ENCODE measurements at regions not wholly inside any gene's neighbourhood (a gene's known extent, or its start where the extent isn't known, plus 50 kb on each side); places are given as distances from the start of the nearest gene placed in this dataset.
A peak's percentile ranks its signal among the peaks of the same experiment; 100 is the strongest.

DNA sequence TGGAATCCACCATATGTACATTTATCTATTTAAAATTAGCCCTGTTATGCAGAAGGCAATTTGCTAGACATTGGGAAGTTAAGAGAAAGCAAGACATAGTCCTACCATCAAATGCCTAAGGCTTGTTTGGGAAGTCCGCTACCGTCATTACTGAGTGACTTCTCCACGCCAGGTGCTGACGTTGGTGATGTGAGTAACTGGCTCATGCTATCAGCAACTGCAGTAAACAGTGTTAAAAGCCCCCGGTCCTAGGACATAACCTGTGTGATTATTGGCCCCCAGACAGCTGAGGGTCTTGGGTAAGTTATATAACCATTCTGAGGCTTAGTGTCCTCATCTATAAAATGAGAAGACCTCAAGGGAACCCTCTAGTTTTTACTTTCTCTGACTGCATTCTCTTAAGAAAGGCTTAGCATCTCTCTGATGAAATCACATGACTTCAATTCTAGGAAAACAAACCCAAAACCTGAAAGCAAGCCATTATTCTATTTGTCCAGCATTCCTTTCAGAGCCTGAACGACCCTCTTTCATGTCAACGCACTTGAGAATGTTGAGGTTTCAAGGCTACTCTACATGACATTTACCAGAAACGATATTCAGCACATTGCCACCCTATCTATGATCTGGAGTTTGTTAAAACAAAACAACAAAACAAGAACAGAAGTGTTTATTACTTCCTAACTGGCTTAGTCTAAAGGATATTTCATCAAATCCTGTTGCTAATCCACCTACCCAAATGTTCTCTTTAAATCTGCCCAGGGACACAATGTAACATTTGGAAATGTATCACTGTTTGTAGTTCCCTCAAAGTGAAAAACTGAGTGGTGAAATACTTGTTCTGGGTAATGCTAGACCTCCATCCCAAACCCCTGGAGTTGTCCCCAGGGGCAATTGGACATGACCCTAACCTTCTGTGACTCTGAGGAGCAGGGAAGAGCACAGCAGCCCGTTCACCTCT lies 133.8 kb downstream of the BTBD3 start:
- 83% methylated on average over 8 of the region's 9 CpGs for WGBS (ENCODE audit: insufficient coverage)
- Histone ChIP-seq H3K79me2 (ENCODE audit: control insufficient read depth, insufficient read depth, low read length) (no peaks in the 10 kb centered on the region), H2AFZ (ENCODE audit: insufficient read depth, low read depth, low read length, poor library complexity, severe bottlenecking) (no peak overlapping the region), H4K20me1 (ENCODE audit: control insufficient read depth, insufficient read depth, low read length, poor library complexity, severe bottlenecking) (no peaks in the 10 kb centered on the region), H3K27me3 (replicated peaks in 1 of 4; ENCODE audit: control extremely low read depth in 1 of 4, control insufficient read depth in 3 of 4, insufficient read depth in 4 of 4, low read length in 3 of 4) (no peaks in the 10 kb centered on the region), H3K4me1 (ENCODE audit: control insufficient read depth in 2 of 2, insufficient read depth in 2 of 2, low read length in 2 of 2) (peaks cover 37 to 39% of the 10 kb centered on the region in 2 donors), H3K4me3 (ENCODE audit: control extremely low read depth in 1 of 5, extremely low read depth in 1 of 5, insufficient read depth in 1 of 5, low read depth in 2 of 5, low read length in 4 of 5) (no peak overlapping the region), H3K27ac (ENCODE audit: low read length in 2 of 2) (no peak overlapping the region), H3K4me2 (replicated peaks; ENCODE audit: low read depth, low read length, poor library complexity, severe bottlenecking) (peak overlapping the region; percentile 50), H3K9ac (ENCODE audit: low read length) (no peak overlapping the region), H3K9me3 (ENCODE audit: control extremely low read depth in 1 of 3, control insufficient read depth in 2 of 3, insufficient read depth in 1 of 3, low read length in 2 of 3) (peaks cover 0 to 13% (median 2%) of the 10 kb centered on the region in 3 donors), H3K36me3 (replicated peaks in 1 of 2; ENCODE audit: control extremely low read depth in 1 of 2, control insufficient read depth in 1 of 2, extremely low read depth in 1 of 2, insufficient read depth in 2 of 2, low read length in 1 of 2) (no peaks in the 10 kb centered on the region)
- ChIA-PET CTCF (no interaction called here), POLR2A (no interaction called here)
- ATAC-seq (ENCODE audit: low read depth) = no peak
- peaks cover 32% of the 10 kb centered on the region for H3K4me1 Mint-ChIP-seq
- DNase-seq = no peak
- H3K9me3 Mint-ChIP-seq (ENCODE audit: insufficient read depth) = peaks cover 3% of the 10 kb centered on the region
- no peak overlapping the region for H3K4me3 Mint-ChIP-seq
- intact Hi-C loops (cut with micrococcal nuclease) = no loop called here
- no peaks in the 10 kb centered on the region for H3K27me3 Mint-ChIP-seq
- H3K27ac Mint-ChIP-seq = no peak overlapping the region
- no peak for TF ChIP-seq EZH2 (IDR thresholded peaks at IDR 0.05; ENCODE audit: borderline replicate concordance, insufficient read depth, low read depth, low read length, poor library complexity, severe bottlenecking)
- TF ChIP-seq, protein P1, sequence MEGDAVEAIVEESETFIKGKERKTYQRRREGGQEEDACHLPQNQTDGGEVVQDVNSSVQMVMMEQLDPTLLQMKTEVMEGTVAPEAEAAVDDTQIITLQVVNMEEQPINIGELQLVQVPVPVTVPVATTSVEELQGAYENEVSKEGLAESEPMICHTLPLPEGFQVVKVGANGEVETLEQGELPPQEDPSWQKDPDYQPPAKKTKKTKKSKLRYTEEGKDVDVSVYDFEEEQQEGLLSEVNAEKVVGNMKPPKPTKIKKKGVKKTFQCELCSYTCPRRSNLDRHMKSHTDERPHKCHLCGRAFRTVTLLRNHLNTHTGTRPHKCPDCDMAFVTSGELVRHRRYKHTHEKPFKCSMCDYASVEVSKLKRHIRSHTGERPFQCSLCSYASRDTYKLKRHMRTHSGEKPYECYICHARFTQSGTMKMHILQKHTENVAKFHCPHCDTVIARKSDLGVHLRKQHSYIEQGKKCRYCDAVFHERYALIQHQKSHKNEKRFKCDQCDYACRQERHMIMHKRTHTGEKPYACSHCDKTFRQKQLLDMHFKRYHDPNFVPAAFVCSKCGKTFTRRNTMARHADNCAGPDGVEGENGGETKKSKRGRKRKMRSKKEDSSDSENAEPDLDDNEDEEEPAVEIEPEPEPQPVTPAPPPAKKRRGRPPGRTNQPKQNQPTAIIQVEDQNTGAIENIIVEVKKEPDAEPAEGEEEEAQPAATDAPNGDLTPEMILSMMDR (IDR thresholded peaks at IDR 0.05) = no peak

DNA sequence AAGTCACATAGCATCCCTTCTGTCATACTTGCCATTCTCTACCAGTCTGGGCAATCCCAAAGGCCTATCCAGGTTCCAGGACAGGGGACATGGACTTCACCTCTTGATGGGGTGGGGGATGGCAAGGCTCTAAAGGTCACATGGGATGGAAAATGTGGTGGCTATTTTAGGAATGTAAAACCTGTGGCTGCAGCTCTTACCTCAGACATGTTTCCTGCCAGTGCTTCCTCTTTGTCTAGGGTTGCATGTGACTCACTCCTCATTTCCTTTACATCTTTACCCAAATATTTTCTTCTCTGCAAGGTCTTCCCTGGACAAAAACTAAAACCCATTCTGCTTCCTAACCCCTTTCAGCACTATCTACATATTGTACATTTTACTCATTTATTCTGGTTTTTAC lies 135.7 kb downstream of the BTBD3 start:
- Mint-ChIP-seq H3K4me3 (peak overlapping the region; percentile 28), H3K27me3 (no peaks in the 10 kb centered on the region)

More for the DNA sequence above, 135.7 kb downstream of the BTBD3 start:
- intact Hi-C loops (cut with micrococcal nuclease) = no loop called here
- DNase-seq (peak; percentile 47), ATAC-seq (ENCODE audit: low read depth) (peak; percentile 31)
- Histone ChIP-seq H3K9ac (ENCODE audit: low read length) (peak overlapping the region; percentile 18), H3K27me3 (replicated peaks in 1 of 4; ENCODE audit: control extremely low read depth in 1 of 4, control insufficient read depth in 3 of 4, insufficient read depth in 4 of 4, low read length in 3 of 4) (no peaks in the 10 kb centered on the region), H2AFZ (ENCODE audit: insufficient read depth, low read depth, low read length, poor library complexity, severe bottlenecking) (peak overlapping the region; percentile 13), H3K79me2 (ENCODE audit: control insufficient read depth, insufficient read depth, low read length) (no peaks in the 10 kb centered on the region), H3K9me3 (ENCODE audit: control extremely low read depth in 1 of 3, control insufficient read depth in 2 of 3, insufficient read depth in 1 of 3, low read length in 2 of 3) (peaks cover 0 to 13% (median 2%) of the 10 kb centered on the region in 3 donors), H3K36me3 (replicated peaks in 1 of 2; ENCODE audit: control extremely low read depth in 1 of 2, control insufficient read depth in 1 of 2, extremely low read depth in 1 of 2, insufficient read depth in 2 of 2, low read length in 1 of 2) (no peaks in the 10 kb centered on the region), H4K20me1 (ENCODE audit: control insufficient read depth, insufficient read depth, low read length, poor library complexity, severe bottlenecking) (no peaks in the 10 kb centered on the region), H3K27ac (ENCODE audit: low read length in 2 of 2) (peak overlapping the region; percentile 30 to 62), H3K4me3 (ENCODE audit: control extremely low read depth in 1 of 5, extremely low read depth in 1 of 5, insufficient read depth in 1 of 5, low read depth in 2 of 5, low read length in 4 of 5) (peak overlapping the region in 1 of 5 experiments; percentile 25), H3K4me2 (replicated peaks; ENCODE audit: low read depth, low read length, poor library complexity, severe bottlenecking) (peak overlapping the region; percentile 50), H3K4me1 (ENCODE audit: control insufficient read depth in 2 of 2, insufficient read depth in 2 of 2, low read length in 2 of 2) (peaks cover 33 to 35% of the 10 kb centered on the region in 2 donors)
- H3K9me3 Mint-ChIP-seq (ENCODE audit: insufficient read depth) = no peaks in the 10 kb centered on the region
- ChIA-PET POLR2A (no interaction called here), CTCF (no interaction called here)
- H3K27ac Mint-ChIP-seq = peak overlapping the region; percentile 51
- H3K4me1 Mint-ChIP-seq = peaks cover 30% of the 10 kb centered on the region
- TF ChIP-seq, protein P1 (IDR thresholded peaks at IDR 0.05) = no peak
- no peak for TF ChIP-seq EZH2 (IDR thresholded peaks at IDR 0.05; ENCODE audit: borderline replicate concordance, insufficient read depth, low read depth, low read length, poor library complexity, severe bottlenecking)

Measured in B cell (primary cell).